K562 (cell line): ENCODE measurements at regions not wholly inside any gene's neighbourhood (a gene's known extent, or its start where the extent isn't known, plus 50 kb on each side); places are given as distances from the start of the nearest gene placed in this dataset.

Experiments
- ATAC-seq: fragments of 200-7000 bp; cut with Tn5 transposase; 3 replicates; pipeline ENCODE4 v1.9.1; 2020; ENCODE audit warnings: moderate library complexity
- BruUV-seq: library from RNA; stranded (reverse); fragments of 400-500 nt; replicated peaks from 2 replicates; lab custom pipeline; 2021; lab: Mats Ljungman, UMichigan
- CTCF ChIA-PET: fragments of 300-600 bp; formaldehyde crosslinking; extraction: SDS; loops from one replicate; lab custom pipeline; 2021; ENCODE audit warnings: low intra/inter-chr PET ratio; lab: Yijun Ruan, JAX
- POLR2A ChIA-PET: fragments of 300-600, 350-650 bp; sonication (Branson Sonifier 250); formaldehyde crosslinking; extraction: SDS; loops from one replicate; lab custom pipeline; 2021; ENCODE audit warnings: antibody characterized with exemption, inconsistent platforms; lab: Yijun Ruan, JAX
- DNase-seq, 4 experiments: peaks; one replicate each; pipeline versions ENCODE4 v3.0.0 to v3.0.0-alpha.2; 2011 to 2018; ENCODE audit warnings: low spot score in 3 of 4, mixed read lengths in 3 of 4; ENCODE audit errors: extremely low read depth in 1 of 4
- FAIRE-seq: peaks from 2 replicates; lab custom pipeline; 2011; peaks lifted over from hg19 to GRCh38; lab: Jason Lieb, UNC
- H2AFZ ChIP-seq: 2 replicates; pipeline ENCODE4 v1.6.0; 2011; ENCODE audit warnings: low read depth, low read length, control low read depth, inconsistent platforms
- H3K27ac ChIP-seq: fragments of 200-600 bp; 3 replicates; pipeline ENCODE4 v1.8.0; 2011; ENCODE audit warnings: low read depth, mild to moderate bottlenecking, control low read depth, inconsistent platforms, low read length, moderate library complexity, mixed read lengths; ENCODE audit errors: extremely low read depth
- H3K27me3 ChIP-seq, 2 experiments: fragments of 300-600 bp in 1 of 2; 2 replicates in 1 of 2; 3 replicates in 1 of 2; pipeline versions ENCODE4 v1.6.0 to v1.8.0; 2011; ENCODE audit warnings: inconsistent platforms in 2 of 2, low read length in 2 of 2, mild to moderate bottlenecking in 1 of 2, mixed read lengths in 1 of 2, moderate library complexity in 1 of 2; ENCODE audit not compliant: control insufficient read depth in 2 of 2, insufficient read depth in 2 of 2
- H3K36me3 ChIP-seq: fragments of 300-600 bp; 3 replicates; pipeline ENCODE4 v1.8.0; 2011; ENCODE audit warnings: mild to moderate bottlenecking, low read length, inconsistent platforms; ENCODE audit not compliant: control insufficient read depth, insufficient read depth
- H3K4me1 ChIP-seq, 2 experiments: fragments of 200-600 bp in 1 of 2; replicated peaks in 1 of 2; 2 replicates in 1 of 2; 3 replicates in 1 of 2; pipeline versions ENCODE4 v1.5.1 to v1.8.0; 2011; ENCODE audit warnings: inconsistent platforms in 2 of 2, low read length in 2 of 2, mild to moderate bottlenecking in 1 of 2, mixed read lengths in 1 of 2, moderate library complexity in 1 of 2; ENCODE audit not compliant: control insufficient read depth in 2 of 2, insufficient read depth in 2 of 2
- H3K4me2 ChIP-seq: 2 replicates; pipeline ENCODE4 v1.6.1; 2011; ENCODE audit warnings: low read length, control low read depth, inconsistent platforms, mixed read lengths; ENCODE audit not compliant: insufficient read depth
- H3K4me3 ChIP-seq: fragments of 200-600 bp; sonication (generic), shearing (Covaris generic); 2 replicates; pipeline ENCODE4 v1.5.1; 2016; ENCODE audit warnings: control low read depth, inconsistent platforms
- H3K79me2 ChIP-seq: fragments of 200-600 bp; 3 replicates; pipeline ENCODE4 v1.8.0; 2011; ENCODE audit warnings: low read length, inconsistent platforms; ENCODE audit not compliant: control insufficient read depth, insufficient read depth
- H3K9ac ChIP-seq, 2 experiments: 2 replicates each; pipeline versions ENCODE4 v1.6.0 to v1.6.1; 2011; ENCODE audit warnings: low read depth in 2 of 2, low read length in 2 of 2, control low read depth in 1 of 2, inconsistent platforms in 1 of 2, mild to moderate bottlenecking in 1 of 2, mixed read lengths in 1 of 2; ENCODE audit not compliant: insufficient read depth in 1 of 2
- H3K9me1 ChIP-seq: one replicate; pipeline ENCODE4 v1.6.0; 2011; ENCODE audit warnings: inconsistent platforms, mild to moderate bottlenecking, low read length, moderate library complexity; ENCODE audit not compliant: control insufficient read depth, insufficient read depth
- H3K9me3 ChIP-seq: replicated peaks from 2 replicates; pipeline ENCODE4 v1.5.1; 2011; ENCODE audit warnings: low read depth, low read length, inconsistent platforms; ENCODE audit not compliant: control insufficient read depth, insufficient read depth
- H4K20me1 ChIP-seq: replicated peaks from 2 replicates; pipeline ENCODE4 v1.6.1; 2011; ENCODE audit warnings: low read length, inconsistent platforms, mixed read lengths; ENCODE audit not compliant: control insufficient read depth, insufficient read depth
- ATF4 ChIP-seq: fragments of 450-650 bp; formaldehyde crosslinking; IDR thresholded peaks from 2 replicates; pipeline ENCODE4 v1.4.0; 2022; ENCODE audit warnings: mild to moderate bottlenecking, moderate library complexity
- DNMT1 ChIP-seq: fragments of 450-650 bp; IDR thresholded peaks from 2 replicates; pipeline ENCODE4 v1.6.1; 2016; ENCODE audit warnings: antibody characterized with exemption, mild to moderate bottlenecking
- HDAC8 ChIP-seq: fragments of 450-650 bp; IDR thresholded peaks from 2 replicates; pipeline ENCODE4 v1.6.1; 2016; ENCODE audit warnings: mild to moderate bottlenecking, missing genetic modification characterization, moderate library complexity, missing compliant biosample characterization
- ILF3 ChIP-seq: fragments of 450-650 bp; IDR thresholded peaks from 2 replicates; pipeline ENCODE4 v1.6.1; 2018; ENCODE audit warnings: antibody characterized with exemption, mild to moderate bottlenecking, moderate library complexity, borderline replicate concordance
- NCOA2 ChIP-seq, 2 experiments: fragments of 450-650 bp; IDR thresholded peaks; 2 replicates each; pipeline ENCODE4 v1.6.1; 2018; ENCODE audit warnings: mild to moderate bottlenecking in 2 of 2, moderate library complexity in 1 of 2; ENCODE audit not compliant: partially characterized antibody in 2 of 2
- PATZ1 ChIP-seq: fragments of 250-450 bp; sonication (Bioruptor Pico); IDR thresholded peaks from 2 replicates; pipeline ENCODE4 v1.5.0; 2020; ENCODE audit warnings: mild to moderate bottlenecking, borderline replicate concordance
- PTRF ChIP-seq: fragments of 450-650 bp; IDR thresholded peaks from 2 replicates; pipeline ENCODE4 v1.6.1; 2016; ENCODE audit warnings: mild to moderate bottlenecking, missing genetic modification characterization, missing compliant biosample characterization
- TAL1 ChIP-seq: fragments of 450-650 bp; IDR thresholded peaks from 2 replicates; pipeline ENCODE4 v1.6.1; 2016; ENCODE audit warnings: mild to moderate bottlenecking
- THRAP3 ChIP-seq: fragments of 450-650 bp; IDR thresholded peaks from 2 replicates; pipeline ENCODE4 v1.6.1; 2016; ENCODE audit warnings: mild to moderate bottlenecking, inconsistent platforms, borderline replicate concordance
- ZNF12 ChIP-seq: sonication (generic); formaldehyde crosslinking; IDR thresholded peaks from 2 replicates; pipeline ENCODE4 v1.4.0; 2020; ENCODE audit warnings: mild to moderate bottlenecking, missing genetic modification reagents
- ZNF408 ChIP-seq: fragments of 250-450 bp; sonication (Bioruptor Pico); IDR thresholded peaks from 2 replicates; pipeline ENCODE4 v1.4.0; 2020; ENCODE audit warnings: low read depth, mild to moderate bottlenecking, moderate library complexity
- WGBS: fragments of 100-300 bp; shearing (Covaris generic); methylation state at CpG from one replicate; pipeline ENCODE4 v1.1.6; 2016; ENCODE audit warnings: low coverage, mixed read lengths; ENCODE audit not compliant: insufficient coverage; ENCODE audit errors: missing lambda C conversion rate; 5-methylcytosine and 5-hydroxymethylcytosine counted together
- in situ Hi-C: fragments of 300-500 bp; cut with MboI; formaldehyde crosslinking; loops from 4 replicates; pipeline ENCODE4 v1.15.0; 2018; ENCODE audit warnings: inconsistent platforms, mixed read lengths
- intact Hi-C: fragments of 100-400 bp; cut with micrococcal nuclease; formaldehyde crosslinking; loops from 2 replicates; pipeline ENCODE4 v1.14.2; 2022

GRCh38 chr7:41584746-41585145, 118.1 kb downstream of the INHBA start:
- Histone ChIP-seq H3K4me1 (no peaks in the 10 kb centered on the region), H3K4me2 (no peak overlapping the region), H3K9me3 (peaks cover 1% of the 10 kb centered on the region; the same call in 1 of the 2 replicates), H2AFZ (no peak overlapping the region), H3K27me3 (no peaks in the 10 kb centered on the region), H3K36me3 (no peaks in the 10 kb centered on the region), H4K20me1 (no peaks in the 10 kb centered on the region), H3K27ac (no peak overlapping the region), H3K79me2 (no peaks in the 10 kb centered on the region), H3K9me1 (no peaks in the 10 kb centered on the region), H3K4me3 (no peak overlapping the region)
- DNase-seq: no peak
- BruUV-seq: no TSS peak
- ATAC-seq: no peak
- CTCF ChIA-PET: no interaction called here
- POLR2A ChIA-PET: no interaction called here
- WGBS: 0% methylated on average over 4 of the region's 5 CpGs
- intact Hi-C loops: no loop called here
- in situ Hi-C loops: no loop called here
- TF ChIP-seq THRAP3 (no peak), ILF3 (no peak), PTRF (tag) (no peak), HDAC8 (tag) (no peak), DNMT1 (no peak), PATZ1 (CRISPR knock-in tag) (no peak), ATF4 (CRISPR knock-in tag) (no peak), ZNF12 (CRISPR knock-in tag) (no peak), ZNF408 (CRISPR knock-in tag) (no peak), TAL1 (no peak), NCOA2 (IDR thresholded peaks at IDR 0.05; ENCODE audit: partially characterized antibody in 2 of 2) (no peak)
- TF ChIP-seq, all 486 proteins: peak for 0
- no peak for FAIRE-seq
- no peak overlapping the region for H3K9ac ChIP-seq
